ENCODE measurements at regions not wholly inside any gene's neighbourhood (a gene's known extent, or its start where the extent isn't known, plus 50 kb on each side); places are given as distances from the start of the nearest gene placed in this dataset.

- TF ChIP-seq ETS1 (IDR thresholded peaks at IDR 0.05) (no peak), NANOG (IDR thresholded peaks at IDR 0.05; ENCODE audit: borderline replicate concordance) (no peak)
- TF ChIP-seq, protein P1, sequence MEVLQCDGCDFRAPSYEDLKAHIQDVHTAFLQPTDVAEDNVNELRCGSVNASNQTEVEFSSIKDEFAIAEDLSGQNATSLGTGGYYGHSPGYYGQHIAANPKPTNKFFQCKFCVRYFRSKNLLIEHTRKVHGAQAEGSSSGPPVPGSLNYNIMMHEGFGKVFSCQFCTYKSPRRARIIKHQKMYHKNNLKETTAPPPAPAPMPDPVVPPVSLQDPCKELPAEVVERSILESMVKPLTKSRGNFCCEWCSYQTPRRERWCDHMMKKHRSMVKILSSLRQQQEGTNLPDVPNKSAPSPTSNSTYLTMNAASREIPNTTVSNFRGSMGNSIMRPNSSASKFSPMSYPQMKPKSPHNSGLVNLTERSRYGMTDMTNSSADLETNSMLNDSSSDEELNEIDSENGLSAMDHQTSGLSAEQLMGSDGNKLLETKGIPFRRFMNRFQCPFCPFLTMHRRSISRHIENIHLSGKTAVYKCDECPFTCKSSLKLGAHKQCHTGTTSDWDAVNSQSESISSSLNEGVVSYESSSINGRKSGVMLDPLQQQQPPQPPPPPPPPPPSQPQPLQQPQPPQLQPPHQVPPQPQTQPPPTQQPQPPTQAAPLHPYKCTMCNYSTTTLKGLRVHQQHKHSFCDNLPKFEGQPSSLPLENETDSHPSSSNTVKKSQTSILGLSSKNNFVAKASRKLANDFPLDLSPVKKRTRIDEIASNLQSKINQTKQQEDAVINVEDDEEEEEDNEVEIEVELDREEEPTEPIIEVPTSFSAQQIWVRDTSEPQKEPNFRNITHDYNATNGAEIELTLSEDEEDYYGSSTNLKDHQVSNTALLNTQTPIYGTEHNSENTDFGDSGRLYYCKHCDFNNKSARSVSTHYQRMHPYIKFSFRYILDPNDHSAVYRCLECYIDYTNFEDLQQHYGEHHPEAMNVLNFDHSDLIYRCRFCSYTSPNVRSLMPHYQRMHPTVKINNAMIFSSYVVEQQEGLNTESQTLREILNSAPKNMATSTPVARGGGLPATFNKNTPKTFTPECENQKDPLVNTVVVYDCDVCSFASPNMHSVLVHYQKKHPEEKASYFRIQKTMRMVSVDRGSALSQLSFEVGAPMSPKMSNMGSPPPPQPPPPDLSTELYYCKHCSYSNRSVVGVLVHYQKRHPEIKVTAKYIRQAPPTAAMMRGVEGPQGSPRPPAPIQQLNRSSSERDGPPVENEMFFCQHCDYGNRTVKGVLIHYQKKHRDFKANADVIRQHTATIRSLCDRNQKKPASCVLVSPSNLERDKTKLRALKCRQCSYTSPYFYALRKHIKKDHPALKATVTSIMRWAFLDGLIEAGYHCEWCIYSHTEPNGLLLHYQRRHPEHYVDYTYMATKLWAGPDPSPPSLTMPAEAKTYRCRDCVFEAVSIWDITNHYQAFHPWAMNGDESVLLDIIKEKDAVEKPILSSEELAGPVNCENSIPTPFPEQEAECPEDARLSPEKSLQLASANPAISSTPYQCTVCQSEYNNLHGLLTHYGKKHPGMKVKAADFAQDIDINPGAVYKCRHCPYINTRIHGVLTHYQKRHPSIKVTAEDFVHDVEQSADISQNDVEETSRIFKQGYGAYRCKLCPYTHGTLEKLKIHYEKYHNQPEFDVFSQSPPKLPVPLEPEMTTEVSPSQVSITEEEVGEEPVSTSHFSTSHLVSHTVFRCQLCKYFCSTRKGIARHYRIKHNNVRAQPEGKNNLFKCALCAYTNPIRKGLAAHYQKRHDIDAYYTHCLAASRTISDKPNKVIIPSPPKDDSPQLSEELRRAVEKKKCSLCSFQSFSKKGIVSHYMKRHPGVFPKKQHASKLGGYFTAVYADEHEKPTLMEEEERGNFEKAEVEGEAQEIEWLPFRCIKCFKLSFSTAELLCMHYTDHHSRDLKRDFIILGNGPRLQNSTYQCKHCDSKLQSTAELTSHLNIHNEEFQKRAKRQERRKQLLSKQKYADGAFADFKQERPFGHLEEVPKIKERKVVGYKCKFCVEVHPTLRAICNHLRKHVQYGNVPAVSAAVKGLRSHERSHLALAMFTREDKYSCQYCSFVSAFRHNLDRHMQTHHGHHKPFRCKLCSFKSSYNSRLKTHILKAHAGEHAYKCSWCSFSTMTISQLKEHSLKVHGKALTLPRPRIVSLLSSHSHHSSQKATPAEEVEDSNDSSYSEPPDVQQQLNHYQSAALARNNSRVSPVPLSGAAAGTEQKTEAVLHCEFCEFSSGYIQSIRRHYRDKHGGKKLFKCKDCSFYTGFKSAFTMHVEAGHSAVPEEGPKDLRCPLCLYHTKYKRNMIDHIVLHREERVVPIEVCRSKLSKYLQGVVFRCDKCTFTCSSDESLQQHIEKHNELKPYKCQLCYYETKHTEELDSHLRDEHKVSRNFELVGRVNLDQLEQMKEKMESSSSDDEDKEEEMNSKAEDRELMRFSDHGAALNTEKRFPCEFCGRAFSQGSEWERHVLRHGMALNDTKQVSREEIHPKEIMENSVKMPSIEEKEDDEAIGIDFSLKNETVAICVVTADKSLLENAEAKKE (CRISPR knock-in tag; IDR thresholded peaks at IDR 0.05) = no peak
These were observed 307.7 kb downstream of the TUSC7 start (continued) for GRCh38 chr3:117017135-117017894.

DNA sequence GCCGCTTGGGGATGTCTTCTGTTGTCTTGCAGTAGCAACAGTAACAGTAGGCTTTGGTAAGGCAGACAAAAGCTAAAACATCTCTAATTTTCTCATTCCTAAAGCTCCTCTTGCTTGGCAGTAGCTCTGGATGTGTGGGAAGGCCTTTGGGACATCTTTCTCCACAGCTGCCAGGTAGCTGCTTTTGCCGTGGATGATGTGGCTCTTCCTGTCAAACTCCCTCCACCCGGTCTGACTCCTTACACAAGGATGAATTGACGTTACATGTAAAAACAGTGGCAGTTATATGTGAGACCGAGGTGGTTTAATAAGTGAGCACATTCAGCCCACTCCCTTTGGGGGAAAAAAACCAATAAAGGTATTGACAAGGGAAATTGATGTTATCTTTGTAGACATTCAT lies 309.1 kb downstream of the TUSC7 start:
- Histone ChIP-seq H3K4me2 (no peak overlapping the region), H3K4me1 (ENCODE audit: insufficient read depth) (no peaks in the 10 kb centered on the region; the same call in 1 of the 2 replicates), H3K79me2 (replicated peaks; ENCODE audit: insufficient read depth) (no peaks in the 10 kb centered on the region), H3K9me2 (ENCODE audit: insufficient read depth) (no peaks in the 10 kb centered on the region), H3K36me3 (ENCODE audit: insufficient read depth) (no peaks in the 10 kb centered on the region), H3F3A (replicated peaks; ENCODE audit: low read depth) (no peaks in the 10 kb centered on the region), H3K27me3 (ENCODE audit: insufficient read depth) (no peaks in the 10 kb centered on the region), H4K20me1 (replicated peaks; ENCODE audit: insufficient read depth) (no peaks in the 10 kb centered on the region), H2AFZ (no peak overlapping the region), H3K27ac (ENCODE audit: low read depth) (no peak overlapping the region), H3K4me3 (no peak overlapping the region)
- Mint-ChIP-seq H3K27ac (no peak overlapping the region), H3K27me3 (ENCODE audit: insufficient read depth, low read depth, poor library complexity) (peaks cover 3% of the 10 kb centered on the region), H3K9me3 (no peaks in the 10 kb centered on the region), H3K36me3 (ENCODE audit: low read depth) (no peaks in the 10 kb centered on the region), H3K4me3 (no peak overlapping the region), H3K4me1 (peaks cover 29% of the 10 kb centered on the region)
- DNase-seq (ENCODE audit: low spot score) = no peak
- ATAC-seq = no peak
- TF ChIP-seq ZNF331 (CRISPR knock-in tag; IDR thresholded peaks at IDR 0.05; ENCODE audit: low read depth) (no peak), CREB1 (CRISPR knock-in tag; IDR thresholded peaks at IDR 0.05; ENCODE audit: low read depth) (no peak), EZH2 (IDR thresholded peaks at IDR 0.05; ENCODE audit: low read depth, unreplicated experiment) (no peak), REST (IDR thresholded peaks at IDR 0.05; ENCODE audit: unreplicated experiment) (no peak), EZH2phosphoT487 (IDR thresholded peaks at IDR 0.05; ENCODE audit: unreplicated experiment) (no peak), POLR2AphosphoS5 (IDR thresholded peaks at IDR 0.05; ENCODE audit: low read depth) (no peak)
- TF ChIP-seq, protein P2, sequence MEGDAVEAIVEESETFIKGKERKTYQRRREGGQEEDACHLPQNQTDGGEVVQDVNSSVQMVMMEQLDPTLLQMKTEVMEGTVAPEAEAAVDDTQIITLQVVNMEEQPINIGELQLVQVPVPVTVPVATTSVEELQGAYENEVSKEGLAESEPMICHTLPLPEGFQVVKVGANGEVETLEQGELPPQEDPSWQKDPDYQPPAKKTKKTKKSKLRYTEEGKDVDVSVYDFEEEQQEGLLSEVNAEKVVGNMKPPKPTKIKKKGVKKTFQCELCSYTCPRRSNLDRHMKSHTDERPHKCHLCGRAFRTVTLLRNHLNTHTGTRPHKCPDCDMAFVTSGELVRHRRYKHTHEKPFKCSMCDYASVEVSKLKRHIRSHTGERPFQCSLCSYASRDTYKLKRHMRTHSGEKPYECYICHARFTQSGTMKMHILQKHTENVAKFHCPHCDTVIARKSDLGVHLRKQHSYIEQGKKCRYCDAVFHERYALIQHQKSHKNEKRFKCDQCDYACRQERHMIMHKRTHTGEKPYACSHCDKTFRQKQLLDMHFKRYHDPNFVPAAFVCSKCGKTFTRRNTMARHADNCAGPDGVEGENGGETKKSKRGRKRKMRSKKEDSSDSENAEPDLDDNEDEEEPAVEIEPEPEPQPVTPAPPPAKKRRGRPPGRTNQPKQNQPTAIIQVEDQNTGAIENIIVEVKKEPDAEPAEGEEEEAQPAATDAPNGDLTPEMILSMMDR (conservative IDR thresholded peaks at IDR 0.05; ENCODE audit: low read depth in 2 of 2) = no peak

Measured in GM23338 (cell line).